HepG2 (cell line): ENCODE measurements at regions not wholly inside any gene's neighbourhood (a gene's known extent, or its start where the extent isn't known, plus 50 kb on each side); places are given as distances from the start of the nearest gene placed in this dataset.

Source experiments
- ATAC-seq: fragments of 200-7000 bp; cut with Tn5 transposase; 3 replicates; pipeline ENCODE4 v1.9.1; 2020; ENCODE audit warnings: mild to moderate bottlenecking, moderate library complexity
- BruUV-seq: library from RNA; stranded (reverse); fragments of 400-500 nt; replicated peaks from 2 replicates; lab custom pipeline; 2021; lab: Mats Ljungman, UMichigan
- CTCF ChIA-PET: fragments of 300-600 bp; formaldehyde crosslinking; extraction: SDS; loops from one replicate; lab custom pipeline; 2021; ENCODE audit warnings: low total read pairs, inconsistent platforms, low intra/inter-chr PET ratio; lab: Yijun Ruan, JAX
- POLR2A ChIA-PET: fragments of 350-600 bp; sonication (Branson Sonifier 250); formaldehyde crosslinking; loops from one replicate; lab custom pipeline; 2020; ENCODE audit warnings: antibody characterized with exemption, inconsistent platforms; lab: Yijun Ruan, JAX
- DNase-seq: peaks from one replicate; pipeline ENCODE4 v3.0.0-alpha.2; 2015; ENCODE audit warnings: low spot score
- FAIRE-seq: peaks from 3 replicates; lab custom pipeline; 2011; peaks lifted over from hg19 to GRCh38; lab: Jason Lieb, UNC
- H2AFZ ChIP-seq: one replicate; pipeline ENCODE4 v1.6.1; 2011; ENCODE audit warnings: low read length, inconsistent platforms
- H3K27ac ChIP-seq: fragments of 300-600 bp; 3 replicates; pipeline ENCODE4 v1.8.0; 2011; ENCODE audit warnings: mixed run types, mild to moderate bottlenecking, mixed read lengths, low read length, inconsistent platforms; ENCODE audit not compliant: insufficient read depth; ENCODE audit errors: extremely low read length
- H3K27me3 ChIP-seq, 2 experiments: fragments of 200-600 bp in 1 of 2; 2 replicates in 1 of 2; 3 replicates in 1 of 2; pipeline versions ENCODE4 v1.6.0 to v1.8.0; 2011; ENCODE audit warnings: low read length in 2 of 2, mild to moderate bottlenecking in 2 of 2, moderate library complexity in 2 of 2, inconsistent platforms in 1 of 2; ENCODE audit not compliant: insufficient read depth in 2 of 2, control insufficient read depth in 1 of 2
- H3K36me3 ChIP-seq, 2 experiments: fragments of 200-600 bp in 1 of 2; replicated peaks in 1 of 2; 2 replicates in 1 of 2; 3 replicates in 1 of 2; pipeline versions ENCODE4 v1.5.1 to v1.8.0; 2011; ENCODE audit warnings: low read length in 2 of 2, inconsistent platforms in 1 of 2; ENCODE audit not compliant: insufficient read depth in 2 of 2, control insufficient read depth in 1 of 2
- H3K4me1 ChIP-seq: 2 replicates; pipeline ENCODE4 v1.5.1; 2012; ENCODE audit warnings: low read length, inconsistent platforms; ENCODE audit not compliant: insufficient read depth
- H3K4me2 ChIP-seq: 2 replicates; pipeline ENCODE4 v1.6.0; 2011; ENCODE audit warnings: low read depth, low read length, inconsistent platforms
- H3K4me3 ChIP-seq, 3 experiments: fragments of 200-600 bp in 1 of 3; sonication (generic), shearing (Covaris generic) in 1 of 3; replicated peaks in 1 of 3; 2 replicates each; pipeline ENCODE4 v1.5.1; 2011 to 2016; ENCODE audit warnings: low read length in 3 of 3, inconsistent platforms in 2 of 3, low read depth in 2 of 3, mild to moderate bottlenecking in 2 of 3, control low read depth in 1 of 3, mixed read lengths in 1 of 3; ENCODE audit not compliant: insufficient read depth in 1 of 3
- H3K79me2 ChIP-seq: one replicate; pipeline ENCODE4 v1.6.1; 2011; ENCODE audit warnings: low read length, inconsistent platforms; ENCODE audit not compliant: insufficient read depth
- H3K9ac ChIP-seq: 2 replicates; pipeline ENCODE4 v1.6.0; 2011; ENCODE audit warnings: mild to moderate bottlenecking, low read depth, low read length, inconsistent platforms; ENCODE audit not compliant: insufficient read depth
- H3K9me3 ChIP-seq: 2 replicates; pipeline ENCODE4 v1.5.1; 2012; ENCODE audit warnings: mild to moderate bottlenecking, low read length
- H4K20me1 ChIP-seq: 2 replicates; pipeline ENCODE4 v1.6.0; 2011; ENCODE audit warnings: inconsistent platforms, mild to moderate bottlenecking, low read length, moderate library complexity; ENCODE audit not compliant: insufficient read depth
- EEA1 ChIP-seq: sonication (generic); formaldehyde crosslinking; IDR thresholded peaks from 2 replicates; pipeline ENCODE4 v1.5.1; 2020; ENCODE audit warnings: mild to moderate bottlenecking, missing genetic modification reagents, borderline replicate concordance
- FOXO1 ChIP-seq: sonication (generic); formaldehyde crosslinking; IDR thresholded peaks from 2 replicates; pipeline ENCODE4 v1.4.0; 2020; ENCODE audit warnings: missing genetic modification reagents
- NFIC ChIP-seq: IDR thresholded peaks from 2 replicates; pipeline ENCODE4 v1.6.1; 2012; ENCODE audit warnings: mild to moderate bottlenecking, low read length, inconsistent platforms
- POLR2AphosphoS2 ChIP-seq: IDR thresholded peaks from 2 replicates; pipeline ENCODE4 v1.6.1; 2011; ENCODE audit warnings: low read depth, low read length, improper control_type of control experiment
- ZNF180 ChIP-seq: sonication (generic); formaldehyde crosslinking; IDR thresholded peaks from 2 replicates; pipeline ENCODE4 v1.4.0; 2020; ENCODE audit warnings: low read depth, missing genetic modification reagents, borderline replicate concordance
- ZNF24 ChIP-seq: fragments of 450-650 bp; IDR thresholded peaks from 2 replicates; pipeline ENCODE4 v1.6.1; 2017; ENCODE audit warnings: antibody characterized with exemption, mild to moderate bottlenecking
- ZNF44 ChIP-seq: sonication (generic); formaldehyde crosslinking; IDR thresholded peaks from 2 replicates; pipeline ENCODE4 v1.5.1; 2020; ENCODE audit warnings: mild to moderate bottlenecking, missing genetic modification reagents
- ZSCAN22 ChIP-seq: sonication (generic); formaldehyde crosslinking; IDR thresholded peaks from 2 replicates; pipeline ENCODE4 v1.4.0; 2020; ENCODE audit warnings: mild to moderate bottlenecking, missing genetic modification reagents
- WGBS: methylation state at CpG from one replicate; pipeline ENCODE4 v1.1.6; 2017; ENCODE audit warnings: low lambda C conversion rate; 5-methylcytosine and 5-hydroxymethylcytosine counted together
- in situ Hi-C: cut with HindIII; loops from 2 replicates; pipeline ENCODE4 v1.10.0; 2017; ENCODE audit warnings: low pct_unique_long_range_greater_than_20kb; ENCODE audit not compliant: extremely low pct_ligation_motif_present
- intact Hi-C: fragments of 100-400 bp; cut with micrococcal nuclease; formaldehyde crosslinking; loops from one replicate; pipeline ENCODE4 v1.10.0; 2022; ENCODE audit not compliant: unreplicated experiment
- TF ChIP-seq, protein P1 (sequence below): sonication (generic); formaldehyde crosslinking; IDR thresholded peaks from 2 replicates; pipeline ENCODE4 v1.5.1; 2020; ENCODE audit warnings: mild to moderate bottlenecking, missing genetic modification reagents
- TF ChIP-seq, protein P2 (sequence below): sonication (generic); formaldehyde crosslinking; IDR thresholded peaks from 2 replicates; pipeline ENCODE4 v1.4.0; 2020; ENCODE audit warnings: low read depth, missing genetic modification reagents

DNA sequence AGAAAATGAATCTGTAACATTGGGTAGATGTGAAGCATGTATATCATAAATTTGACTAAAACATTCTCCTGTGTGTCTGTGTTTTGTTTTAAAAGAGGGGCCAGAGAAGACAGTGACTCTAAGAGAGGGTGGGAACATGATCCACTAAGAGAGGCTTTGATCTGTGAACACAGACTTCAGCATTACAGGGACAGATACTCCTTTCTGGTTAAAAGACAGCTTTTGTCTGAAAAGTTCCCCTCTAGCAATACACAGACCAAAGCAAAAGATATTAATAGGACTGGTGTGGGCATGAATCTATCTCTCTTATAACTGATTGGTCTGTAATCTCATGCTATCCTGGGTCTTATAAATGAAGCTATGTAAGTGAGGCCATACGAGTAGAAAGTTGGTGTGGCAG is 150.9 kb downstream of the NUDT12 start:
- Histone ChIP-seq H3K4me3 (no peak overlapping the region), H3K4me1 (no peaks in the 10 kb centered on the region), H3K79me2 (no peaks in the 10 kb centered on the region), H2AFZ (no peak overlapping the region), H3K27ac (no peak overlapping the region), H3K4me2 (no peak overlapping the region), H3K36me3 (no peaks in the 10 kb centered on the region), H3K9me3 (no peaks in the 10 kb centered on the region), H4K20me1 (no peaks in the 10 kb centered on the region; the same call in 1 of the 2 replicates), H3K27me3 (no peaks in the 10 kb centered on the region), H3K9ac (no peak overlapping the region)
- ChIA-PET POLR2A (no interaction called here), CTCF (no interaction called here)
- TF ChIP-seq NFIC, result no peak
- WGBS, result 18% methylated on average over 1 of the region's 1 CpG
- BruUV-seq, result no TSS peak
- no peak for FAIRE-seq
- no peak for ATAC-seq
- DNase-seq, result no peak
- in situ Hi-C loops, result no loop called here
- intact Hi-C loops, result no loop called here

DNA sequence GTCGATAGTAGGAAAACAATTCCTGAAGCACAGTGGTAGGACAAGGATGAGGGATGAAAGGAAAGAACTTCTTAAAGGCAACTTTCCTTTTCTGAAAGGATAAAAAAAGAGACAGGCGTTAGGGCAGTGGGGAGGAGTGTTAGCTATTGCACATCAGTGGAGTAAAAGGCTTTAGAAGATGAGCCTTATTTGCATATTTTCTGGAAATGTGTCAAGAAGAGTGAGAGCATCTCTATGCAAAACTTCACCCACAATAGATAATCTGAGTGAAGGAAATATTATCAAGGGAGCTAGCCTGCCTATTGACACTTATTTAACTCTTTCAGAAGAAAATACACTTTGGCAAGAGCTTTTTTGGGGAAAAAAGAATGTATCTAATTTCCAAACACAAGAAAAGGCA is 151.6 kb downstream of the MACIR start:
- Histone ChIP-seq H3K27ac (no peak overlapping the region), H3K4me1 (no peaks in the 10 kb centered on the region), H3K4me2 (no peak overlapping the region), H3K27me3 (no peaks in the 10 kb centered on the region), H3K9ac (no peak overlapping the region), H4K20me1 (no peaks in the 10 kb centered on the region), H3K4me3 (no peak overlapping the region), H2AFZ (no peak overlapping the region), H3K9me3 (no peaks in the 10 kb centered on the region), H3K79me2 (no peaks in the 10 kb centered on the region), H3K36me3 (no peaks in the 10 kb centered on the region)
- ChIA-PET POLR2A (no interaction called here), CTCF (no interaction called here)
- no TSS peak for BruUV-seq
- intact Hi-C loops, result no loop called here
- TF ChIP-seq EEA1 (CRISPR knock-in tag) (no peak), ZSCAN22 (CRISPR knock-in tag) (no peak), ZNF180 (CRISPR knock-in tag) (no peak), POLR2AphosphoS2 (no peak), ZNF24 (no peak), ZNF44 (no peak), FOXO1 (CRISPR knock-in tag) (no peak)
- TF ChIP-seq, protein P1, sequence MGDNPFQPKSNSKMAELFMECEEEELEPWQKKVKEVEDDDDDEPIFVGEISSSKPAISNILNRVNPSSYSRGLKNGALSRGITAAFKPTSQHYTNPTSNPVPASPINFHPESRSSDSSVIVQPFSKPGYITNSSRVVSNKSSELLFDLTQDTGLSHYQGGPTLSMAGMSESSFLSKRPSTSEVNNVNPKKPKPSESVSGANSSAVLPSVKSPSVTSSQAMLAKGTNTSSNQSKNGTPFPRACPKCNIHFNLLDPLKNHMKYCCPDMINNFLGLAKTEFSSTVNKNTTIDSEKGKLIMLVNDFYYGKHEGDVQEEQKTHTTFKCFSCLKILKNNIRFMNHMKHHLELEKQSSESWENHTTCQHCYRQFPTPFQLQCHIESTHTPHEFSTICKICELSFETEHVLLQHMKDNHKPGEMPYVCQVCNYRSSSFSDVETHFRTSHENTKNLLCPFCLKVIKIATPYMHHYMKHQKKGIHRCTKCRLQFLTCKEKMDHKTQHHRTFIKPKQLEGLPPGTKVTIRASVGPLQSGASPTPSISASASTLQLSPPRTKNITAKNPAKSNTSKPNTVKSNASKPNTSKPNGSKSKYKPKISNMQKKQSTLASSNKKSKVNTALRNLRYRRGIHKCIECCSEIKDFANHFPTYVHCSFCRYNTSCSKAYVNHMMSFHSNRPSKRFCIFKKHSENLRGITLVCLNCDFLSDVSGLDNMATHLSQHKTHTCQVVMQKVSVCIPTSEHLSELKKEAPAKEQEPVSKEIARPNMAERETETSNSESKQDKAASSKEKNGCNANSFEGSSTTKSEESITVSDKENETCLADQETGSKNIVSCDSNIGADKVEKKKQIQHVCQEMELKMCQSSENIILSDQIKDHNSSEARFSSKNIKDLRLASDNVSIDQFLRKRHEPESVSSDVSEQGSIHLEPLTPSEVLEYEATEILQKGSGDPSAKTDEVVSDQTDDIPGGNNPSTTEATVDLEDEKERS, result no peak
- TF ChIP-seq, protein P2, sequence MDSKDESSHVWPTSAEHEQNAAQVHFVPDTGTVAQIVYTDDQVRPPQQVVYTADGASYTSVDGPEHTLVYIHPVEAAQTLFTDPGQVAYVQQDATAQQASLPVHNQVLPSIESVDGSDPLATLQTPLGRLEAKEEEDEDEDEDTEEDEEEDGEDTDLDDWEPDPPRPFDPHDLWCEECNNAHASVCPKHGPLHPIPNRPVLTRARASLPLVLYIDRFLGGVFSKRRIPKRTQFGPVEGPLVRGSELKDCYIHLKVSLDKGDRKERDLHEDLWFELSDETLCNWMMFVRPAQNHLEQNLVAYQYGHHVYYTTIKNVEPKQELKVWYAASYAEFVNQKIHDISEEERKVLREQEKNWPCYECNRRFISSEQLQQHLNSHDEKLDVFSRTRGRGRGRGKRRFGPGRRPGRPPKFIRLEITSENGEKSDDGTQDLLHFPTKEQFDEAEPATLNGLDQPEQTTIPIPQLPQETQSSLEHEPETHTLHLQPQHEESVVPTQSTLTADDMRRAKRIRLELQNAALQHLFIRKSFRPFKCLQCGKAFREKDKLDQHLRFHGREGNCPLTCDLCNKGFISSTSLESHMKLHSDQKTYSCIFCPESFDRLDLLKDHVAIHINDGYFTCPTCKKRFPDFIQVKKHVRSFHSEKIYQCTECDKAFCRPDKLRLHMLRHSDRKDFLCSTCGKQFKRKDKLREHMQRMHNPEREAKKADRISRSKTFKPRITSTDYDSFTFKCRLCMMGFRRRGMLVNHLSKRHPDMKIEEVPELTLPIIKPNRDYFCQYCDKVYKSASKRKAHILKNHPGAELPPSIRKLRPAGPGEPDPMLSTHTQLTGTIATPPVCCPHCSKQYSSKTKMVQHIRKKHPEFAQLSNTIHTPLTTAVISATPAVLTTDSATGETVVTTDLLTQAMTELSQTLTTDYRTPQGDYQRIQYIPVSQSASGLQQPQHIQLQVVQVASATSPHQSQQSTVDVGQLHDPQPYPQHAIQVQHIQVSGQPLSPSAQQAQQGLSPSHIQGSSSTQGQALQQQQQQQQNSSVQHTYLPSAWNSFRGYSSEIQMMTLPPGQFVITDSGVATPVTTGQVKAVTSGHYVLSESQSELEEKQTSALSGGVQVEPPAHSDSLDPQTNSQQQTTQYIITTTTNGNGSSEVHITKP, result no peak
- FAIRE-seq, result no peak
- WGBS, result 4% methylated on average over 2 of the region's 2 CpGs
- no peak for ATAC-seq
- no peak for DNase-seq
- in situ Hi-C loops, result no loop called here
